Brain microvascular endothelial cell (primary cell): ENCODE measurements at regions not wholly inside any gene's neighbourhood (a gene's known extent, or its start where the extent isn't known, plus 50 kb on each side); places are given as distances from the start of the nearest gene placed in this dataset.

Source experiments
- DNase-seq: peaks from one replicate; pipeline ENCODE4 v3.0.0-alpha.2; 2020
- H3K27ac ChIP-seq: fragments of 250-450 bp; sonication (Bioruptor Pico); 2 replicates; pipeline ENCODE4 v1.5.1; 2020; ENCODE audit warnings: mild to moderate bottlenecking, moderate library complexity
- H3K27me3 ChIP-seq: fragments of 250-450 bp; sonication (Bioruptor Pico); replicated peaks from 2 replicates; pipeline ENCODE4 v1.5.1; 2020; ENCODE audit warnings: mild to moderate bottlenecking
- H3K36me3 ChIP-seq: fragments of 250-450 bp; sonication (Bioruptor Pico); replicated peaks from 2 replicates; pipeline ENCODE4 v1.5.1; 2020; ENCODE audit warnings: mild to moderate bottlenecking
- H3K4me3 ChIP-seq: 2 replicates; pipeline ENCODE4 v1.5.1; 2011; ENCODE audit warnings: low read depth, mild to moderate bottlenecking, control low read depth, low read length, moderate library complexity
- in situ Hi-C: cut with HindIII; loops from 2 replicates; pipeline ENCODE4 v1.10.0; 2017; ENCODE audit warnings: low sequenced_read_pairs, low pct_ligation_motif_present
- TF ChIP-seq, protein P1 (sequence below): IDR thresholded peaks from 2 replicates; pipeline ENCODE4 v1.5.1; 2011; ENCODE audit warnings: low read depth, mild to moderate bottlenecking, moderate library complexity, low read length, control low read depth, inconsistent platforms; ENCODE audit errors: missing control alignments

DNA sequence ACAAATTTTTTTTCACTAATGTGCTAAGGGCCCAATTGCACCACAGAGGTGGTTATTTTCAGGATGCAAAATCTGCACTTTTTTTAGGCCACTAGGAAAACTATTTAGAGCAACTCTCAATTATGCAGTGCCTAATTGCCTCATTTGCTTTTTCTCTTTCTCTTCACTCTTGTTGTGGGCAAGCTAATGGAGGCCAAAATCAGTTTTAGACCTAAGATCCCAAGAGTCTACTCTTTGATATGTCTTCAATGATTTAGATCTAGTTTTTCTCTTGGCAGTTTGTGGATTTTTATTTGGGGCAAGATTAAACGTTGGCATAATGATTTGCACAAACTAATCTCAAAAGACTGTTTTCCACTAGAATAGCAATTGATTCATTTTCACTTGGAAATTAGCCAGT is 1996.9 kb downstream of the LRRC4C start:
- Histone ChIP-seq H3K36me3 (no peaks in the 10 kb centered on the region), H3K27ac (no peak overlapping the region), H3K27me3 (no peaks in the 10 kb centered on the region), H3K4me3 (no peak overlapping the region)
- TF ChIP-seq, protein P1, sequence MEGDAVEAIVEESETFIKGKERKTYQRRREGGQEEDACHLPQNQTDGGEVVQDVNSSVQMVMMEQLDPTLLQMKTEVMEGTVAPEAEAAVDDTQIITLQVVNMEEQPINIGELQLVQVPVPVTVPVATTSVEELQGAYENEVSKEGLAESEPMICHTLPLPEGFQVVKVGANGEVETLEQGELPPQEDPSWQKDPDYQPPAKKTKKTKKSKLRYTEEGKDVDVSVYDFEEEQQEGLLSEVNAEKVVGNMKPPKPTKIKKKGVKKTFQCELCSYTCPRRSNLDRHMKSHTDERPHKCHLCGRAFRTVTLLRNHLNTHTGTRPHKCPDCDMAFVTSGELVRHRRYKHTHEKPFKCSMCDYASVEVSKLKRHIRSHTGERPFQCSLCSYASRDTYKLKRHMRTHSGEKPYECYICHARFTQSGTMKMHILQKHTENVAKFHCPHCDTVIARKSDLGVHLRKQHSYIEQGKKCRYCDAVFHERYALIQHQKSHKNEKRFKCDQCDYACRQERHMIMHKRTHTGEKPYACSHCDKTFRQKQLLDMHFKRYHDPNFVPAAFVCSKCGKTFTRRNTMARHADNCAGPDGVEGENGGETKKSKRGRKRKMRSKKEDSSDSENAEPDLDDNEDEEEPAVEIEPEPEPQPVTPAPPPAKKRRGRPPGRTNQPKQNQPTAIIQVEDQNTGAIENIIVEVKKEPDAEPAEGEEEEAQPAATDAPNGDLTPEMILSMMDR, result no peak
- no peak for DNase-seq
- in situ Hi-C loops, result no loop called here

DNA sequence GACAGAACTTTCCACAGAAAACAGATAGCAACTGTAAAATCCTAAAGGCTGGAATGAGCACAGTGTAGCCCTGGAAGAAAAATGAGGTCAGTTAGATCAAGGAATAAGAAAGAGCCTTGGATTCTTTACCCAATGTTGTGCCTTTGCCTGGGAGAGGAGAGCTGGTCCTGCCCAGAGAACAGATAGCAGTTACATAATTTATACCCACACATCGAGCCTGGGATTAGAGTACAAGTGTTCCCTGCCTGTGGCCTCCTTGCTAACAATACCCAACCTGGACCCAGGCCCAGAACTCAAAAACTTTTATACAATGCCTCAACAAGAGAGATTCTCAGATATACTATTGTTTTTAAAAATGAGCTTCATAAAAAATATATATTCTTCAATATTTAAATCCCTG is 1998.4 kb downstream of the LRRC4C start:
- no peaks in the 10 kb centered on the region for H3K27me3 ChIP-seq
- H3K4me3 ChIP-seq, result no peak overlapping the region
- H3K27ac ChIP-seq, result no peak overlapping the region
- H3K36me3 ChIP-seq, result no peaks in the 10 kb centered on the region
- in situ Hi-C loops, result no loop called here
- DNase-seq, result no peak
- TF ChIP-seq, protein P1, result no peak

DNA sequence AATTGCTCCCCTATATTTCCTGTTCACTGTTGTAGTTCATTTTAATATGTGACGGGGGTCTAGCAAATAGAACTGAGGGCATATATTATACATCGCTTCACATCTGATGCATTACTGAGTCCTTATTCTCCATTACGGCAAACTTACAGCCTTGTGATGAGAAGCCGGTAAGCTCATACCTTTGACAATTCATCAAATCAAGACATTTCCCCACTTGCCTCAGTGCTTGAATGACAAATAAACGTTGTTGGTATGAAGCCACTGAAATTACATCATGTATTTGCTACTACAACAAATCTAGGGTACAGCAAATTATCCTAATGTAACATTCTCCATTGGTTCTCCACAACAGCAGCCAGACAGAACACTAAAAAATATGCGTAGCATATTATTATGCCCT is 1999.8 kb downstream of the LRRC4C start:
- in situ Hi-C loops, result no loop called here
- TF ChIP-seq, protein P1, result no peak
- Histone ChIP-seq H3K27ac (no peak overlapping the region), H3K27me3 (no peaks in the 10 kb centered on the region), H3K36me3 (no peaks in the 10 kb centered on the region), H3K4me3 (no peak overlapping the region)
- DNase-seq, result no peak

DNA sequence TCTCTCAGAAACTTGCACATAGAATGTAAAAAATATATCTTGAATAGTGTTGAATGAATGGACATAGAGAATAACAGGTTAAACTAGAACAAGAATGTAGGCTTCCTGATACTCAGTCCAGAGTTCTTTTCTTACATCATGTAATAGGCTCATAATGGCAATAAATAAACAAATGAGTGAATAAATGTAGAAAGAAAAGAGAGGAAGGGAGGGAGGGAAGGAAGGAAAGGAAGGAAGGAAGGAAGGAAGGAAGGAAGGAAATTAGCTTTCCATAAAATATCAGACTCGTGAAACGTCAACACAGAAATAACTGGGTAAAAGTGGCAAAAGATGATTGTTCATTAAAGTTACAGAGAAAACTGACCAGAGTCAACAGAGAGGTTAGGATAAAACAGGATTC is 2001.0 kb downstream of the LRRC4C start:
- TF ChIP-seq, protein P1, result no peak
- in situ Hi-C loops, result no loop called here
- Histone ChIP-seq H3K4me3 (no peak overlapping the region), H3K36me3 (no peaks in the 10 kb centered on the region), H3K27ac (no peak overlapping the region), H3K27me3 (no peaks in the 10 kb centered on the region)
- DNase-seq, result no peak

DNA sequence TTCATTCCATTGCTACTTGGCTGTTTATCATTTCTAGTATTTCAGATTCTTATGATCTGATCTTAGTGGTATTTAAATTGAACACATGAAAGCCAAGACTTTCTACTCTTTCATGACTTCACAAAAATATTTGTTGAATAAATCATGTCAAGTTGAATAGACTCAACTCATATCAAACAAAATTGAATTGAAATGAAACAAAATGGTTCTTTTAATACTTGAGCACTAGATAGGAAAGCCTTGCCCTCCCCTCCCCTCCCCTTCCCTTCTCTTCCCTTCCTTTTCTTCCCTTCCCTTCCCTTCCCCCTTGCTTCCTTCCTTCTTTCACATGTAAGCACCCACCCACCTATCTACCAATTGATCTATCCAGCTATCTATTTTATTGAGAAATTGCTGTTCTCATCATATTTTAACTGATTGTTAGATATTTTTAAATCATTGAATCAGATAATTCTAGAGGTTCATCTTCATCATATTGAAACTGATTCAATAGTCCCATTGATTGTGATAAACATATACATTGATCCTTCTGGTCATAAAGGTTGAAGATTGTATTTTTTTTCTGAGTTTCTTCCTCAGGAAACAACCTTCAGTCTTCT is 2015.9 kb downstream of the LRRC4C start:
- in situ Hi-C loops, result no loop called here
- TF ChIP-seq, protein P1, result no peak
- Histone ChIP-seq H3K27ac (no peak overlapping the region), H3K36me3 (no peaks in the 10 kb centered on the region), H3K4me3 (no peak overlapping the region), H3K27me3 (no peaks in the 10 kb centered on the region)
- DNase-seq, result no peak

DNA sequence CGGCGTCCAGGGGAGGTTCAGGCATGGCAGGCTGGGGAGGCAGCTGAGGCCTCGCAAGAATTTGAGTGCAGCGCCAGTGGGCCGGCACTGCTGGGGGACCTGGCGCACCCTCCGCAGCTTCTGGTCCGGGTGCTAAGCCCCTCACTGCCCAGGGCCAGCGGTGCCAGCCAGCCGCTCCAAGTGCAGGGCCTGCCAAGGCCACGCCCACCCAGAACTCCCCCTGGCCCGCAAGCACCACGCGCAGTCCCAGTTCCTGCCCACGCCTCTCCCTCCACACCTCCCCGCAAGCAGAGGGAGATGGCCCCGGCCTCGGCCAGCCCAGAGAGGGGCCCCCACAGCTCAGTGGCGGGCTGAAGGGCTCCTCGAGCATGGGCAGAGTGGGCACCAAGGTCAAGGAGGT is 2017.3 kb downstream of the LRRC4C start:
- H3K27me3 ChIP-seq, result no peaks in the 10 kb centered on the region
- in situ Hi-C loops, result no loop called here
- DNase-seq, result no peak
- H3K4me3 ChIP-seq, result no peak overlapping the region
- no peaks in the 10 kb centered on the region for H3K36me3 ChIP-seq
- TF ChIP-seq, protein P1, result no peak
- H3K27ac ChIP-seq, result no peak overlapping the region
